Glutamatergic neuron (in vitro differentiated cells): ENCODE measurements at regions not wholly inside any gene's neighbourhood (a gene's known extent, or its start where the extent isn't known, plus 50 kb on each side); places are given as distances from the start of the nearest gene placed in this dataset.

Experiments
- DNase-seq: peaks from one replicate; pipeline ENCODE4 v3.0.0; 2022
- H3K27ac Mint-ChIP-seq: one replicate; pipeline ENCODE4 v1.8.0; 2020; ENCODE audit warnings: mild to moderate bottlenecking, mixed read lengths, inconsistent platforms; ENCODE audit not compliant: unreplicated experiment
- H3K27me3 Mint-ChIP-seq: one replicate; pipeline ENCODE4 v1.8.0; 2020; ENCODE audit warnings: mild to moderate bottlenecking, moderate library complexity, mixed read lengths, inconsistent platforms; ENCODE audit not compliant: unreplicated experiment
- H3K36me3 Mint-ChIP-seq: one replicate; pipeline ENCODE4 v1.8.0; 2020; ENCODE audit warnings: mild to moderate bottlenecking, mixed read lengths, inconsistent platforms; ENCODE audit not compliant: unreplicated experiment
- H3K4me1 Mint-ChIP-seq: one replicate; pipeline ENCODE4 v1.8.0; 2020; ENCODE audit warnings: mild to moderate bottlenecking, low read depth, mixed read lengths, inconsistent platforms; ENCODE audit not compliant: unreplicated experiment
- H3K4me3 Mint-ChIP-seq: one replicate; pipeline ENCODE4 v1.8.0; 2020; ENCODE audit warnings: mild to moderate bottlenecking, mixed read lengths, inconsistent platforms; ENCODE audit not compliant: unreplicated experiment
- H3K9me3 Mint-ChIP-seq: one replicate; pipeline ENCODE4 v1.8.0; 2020; ENCODE audit warnings: mild to moderate bottlenecking, moderate library complexity, mixed read lengths, inconsistent platforms; ENCODE audit not compliant: unreplicated experiment
- CTCF ChIP-seq: fragments of 200-600 bp; sonication (generic); IDR thresholded peaks from one replicate; pipeline ENCODE4 v1.5.0; 2021; ENCODE audit not compliant: partially characterized antibody, unreplicated experiment

GRCh38 chr4:184941671-184942418, 76.4 kb upstream of the HELT start:
- Mint-ChIP-seq H3K27me3 (no peaks in the 10 kb centered on the region), H3K4me3 (no peak overlapping the region), H3K27ac (no peak overlapping the region), H3K9me3 (peaks cover 8% of the 10 kb centered on the region), H3K4me1 (peaks cover 9% of the 10 kb centered on the region), H3K36me3 (peaks cover 16% of the 10 kb centered on the region)
- no peak for TF ChIP-seq CTCF
- DNase-seq = no peak

- H3K27me3 Mint-ChIP-seq = no peaks in the 10 kb centered on the region
- H3K9me3 Mint-ChIP-seq = peaks cover 7% of the 10 kb centered on the region
- H3K27ac Mint-ChIP-seq = no peak overlapping the region
- H3K4me3 Mint-ChIP-seq = no peak overlapping the region
- peaks cover 16% of the 10 kb centered on the region for H3K36me3 Mint-ChIP-seq
- H3K4me1 Mint-ChIP-seq = peaks cover 4% of the 10 kb centered on the region
- DNase-seq = no peak
- no peak for TF ChIP-seq CTCF
Observed at GRCh38 chr4:184942444-184943425, 75.6 kb upstream of the HELT start.

- no peaks in the 10 kb centered on the region for H3K4me1 Mint-ChIP-seq
- peaks cover 3% of the 10 kb centered on the region for H3K9me3 Mint-ChIP-seq
- no peak for DNase-seq
- peaks cover 10% of the 10 kb centered on the region for H3K27me3 Mint-ChIP-seq
- H3K4me3 Mint-ChIP-seq = no peak overlapping the region
- no peak for TF ChIP-seq CTCF
- H3K27ac Mint-ChIP-seq = no peak overlapping the region
- H3K36me3 Mint-ChIP-seq = no peaks in the 10 kb centered on the region
Observed at GRCh38 chr4:184949020-184949419, 69.3 kb upstream of the HELT start.

GRCh38 chr4:184950117-184950830, 68.0 kb upstream of the HELT start:
- TF ChIP-seq CTCF = no peak
- no peaks in the 10 kb centered on the region for H3K36me3 Mint-ChIP-seq
- no peak overlapping the region for H3K27ac Mint-ChIP-seq
- H3K27me3 Mint-ChIP-seq = peaks cover 10% of the 10 kb centered on the region
- H3K4me3 Mint-ChIP-seq = no peak overlapping the region
- peaks cover 5% of the 10 kb centered on the region for H3K9me3 Mint-ChIP-seq
- no peak for DNase-seq
- H3K4me1 Mint-ChIP-seq = no peaks in the 10 kb centered on the region
